DND-41 (cell line): ENCODE measurements at regions not wholly inside any gene's neighbourhood (a gene's known extent, or its start where the extent isn't known, plus 50 kb on each side); places are given as distances from the start of the nearest gene placed in this dataset.

Source experiments
- EZH2 ChIP-seq: IDR thresholded peaks from 3 replicates; pipeline ENCODE4 v1.6.1; 2012; ENCODE audit warnings: borderline replicate concordance, low read depth, mild to moderate bottlenecking, moderate library complexity, low read length, inconsistent platforms; ENCODE audit not compliant: severe bottlenecking
- TF ChIP-seq, protein P1 (sequence below): IDR thresholded peaks from 2 replicates; pipeline ENCODE4 v1.5.1; 2012; ENCODE audit warnings: borderline replicate concordance, low read length, moderate library complexity, mild to moderate bottlenecking; ENCODE audit not compliant: poor library complexity, severe bottlenecking; ENCODE audit errors: extremely low read depth

DNA sequence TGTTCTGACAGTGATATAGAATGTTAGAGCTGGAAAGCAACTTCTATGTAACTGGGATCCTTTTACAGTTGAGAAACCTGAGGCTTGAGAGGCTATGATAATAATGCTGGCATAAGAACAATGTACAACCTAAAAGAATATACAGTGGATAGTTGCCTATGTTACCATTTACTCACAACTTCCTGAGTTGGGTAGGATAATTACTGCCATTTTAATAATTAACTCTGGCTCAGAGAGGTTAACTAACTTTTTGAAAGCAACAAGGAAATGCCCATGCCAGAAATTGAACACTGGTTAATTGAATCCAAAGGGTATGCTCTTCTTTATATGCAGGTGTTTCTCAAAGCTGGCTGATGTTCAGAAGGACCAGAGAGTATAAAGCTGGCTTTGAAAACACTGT is 530.7 kb upstream of the MAP3K7 start:
- TF ChIP-seq, protein P1, sequence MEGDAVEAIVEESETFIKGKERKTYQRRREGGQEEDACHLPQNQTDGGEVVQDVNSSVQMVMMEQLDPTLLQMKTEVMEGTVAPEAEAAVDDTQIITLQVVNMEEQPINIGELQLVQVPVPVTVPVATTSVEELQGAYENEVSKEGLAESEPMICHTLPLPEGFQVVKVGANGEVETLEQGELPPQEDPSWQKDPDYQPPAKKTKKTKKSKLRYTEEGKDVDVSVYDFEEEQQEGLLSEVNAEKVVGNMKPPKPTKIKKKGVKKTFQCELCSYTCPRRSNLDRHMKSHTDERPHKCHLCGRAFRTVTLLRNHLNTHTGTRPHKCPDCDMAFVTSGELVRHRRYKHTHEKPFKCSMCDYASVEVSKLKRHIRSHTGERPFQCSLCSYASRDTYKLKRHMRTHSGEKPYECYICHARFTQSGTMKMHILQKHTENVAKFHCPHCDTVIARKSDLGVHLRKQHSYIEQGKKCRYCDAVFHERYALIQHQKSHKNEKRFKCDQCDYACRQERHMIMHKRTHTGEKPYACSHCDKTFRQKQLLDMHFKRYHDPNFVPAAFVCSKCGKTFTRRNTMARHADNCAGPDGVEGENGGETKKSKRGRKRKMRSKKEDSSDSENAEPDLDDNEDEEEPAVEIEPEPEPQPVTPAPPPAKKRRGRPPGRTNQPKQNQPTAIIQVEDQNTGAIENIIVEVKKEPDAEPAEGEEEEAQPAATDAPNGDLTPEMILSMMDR, result no peak
- TF ChIP-seq EZH2, result no peak
